ENCODE measurements at regions not wholly inside any gene's neighbourhood (a gene's known extent, or its start where the extent isn't known, plus 50 kb on each side); places are given as distances from the start of the nearest gene placed in this dataset.

GRCh38 chr12:126355346-126355745 is 1290.1 kb downstream of the AACS start:
- no peak for TF ChIP-seq ZBTB7A (IDR thresholded peaks at IDR 0.05; ENCODE audit: low read depth)
- TF ChIP-seq FOXM1 (IDR thresholded peaks at IDR 0.05; ENCODE audit: borderline replicate concordance, low read depth), result no peak
- no peak for TF ChIP-seq REST (IDR thresholded peaks at IDR 0.05; ENCODE audit: low read depth)
- no peak for TF ChIP-seq EGR1 (IDR thresholded peaks at IDR 0.05)
- no peak for TF ChIP-seq CEBPB (IDR thresholded peaks at IDR 0.05)

DNA sequence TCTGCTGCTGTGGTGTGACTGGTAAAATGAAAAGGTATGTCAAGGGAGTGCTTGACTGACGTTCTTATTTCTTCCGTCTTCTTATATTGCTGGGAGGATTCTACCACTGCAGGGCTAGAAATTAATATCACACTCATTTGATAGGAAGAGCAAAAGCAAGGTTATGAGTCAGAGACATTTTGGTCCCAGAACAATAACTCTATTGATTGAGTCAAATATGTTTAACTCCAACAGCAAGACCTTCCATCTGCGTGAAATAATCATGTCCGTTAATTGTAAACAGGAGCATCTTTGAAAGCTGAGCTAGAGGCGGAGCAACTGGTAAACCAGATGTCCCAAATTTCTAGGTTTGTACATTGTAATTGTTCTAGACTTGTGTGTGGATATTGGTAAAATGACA is 1293.6 kb downstream of the AACS start:
- no peak for TF ChIP-seq TAF1 (IDR thresholded peaks at IDR 0.05; ENCODE audit: low read depth)

- TF ChIP-seq NFIC (IDR thresholded peaks at IDR 0.05) (no peak), EP300 (IDR thresholded peaks at IDR 0.05; ENCODE audit: borderline replicate concordance) (no peak), FOXM1 (IDR thresholded peaks at IDR 0.05; ENCODE audit: borderline replicate concordance, low read depth) (no peak), REST (IDR thresholded peaks at IDR 0.05; ENCODE audit: low read depth) (no peak), USF1 (IDR thresholded peaks at IDR 0.05) (no peak), TEAD4 (IDR thresholded peaks at IDR 0.05) (no peak), YY1 (IDR thresholded peaks at IDR 0.05; ENCODE audit: low read depth) (no peak), ZBTB7A (IDR thresholded peaks at IDR 0.05; ENCODE audit: low read depth) (no peak), CREB1 (IDR thresholded peaks at IDR 0.05; ENCODE audit: low read depth) (no peak)
Measured at GRCh38 chr12:126359216-126359615, 1294.0 kb downstream of the AACS start.

GRCh38 chr12:126361804-126362203 is 1296.6 kb downstream of the AACS start:
- TF ChIP-seq RAD21 (IDR thresholded peaks at IDR 0.05; ENCODE audit: low read depth) (no peak), EGR1 (IDR thresholded peaks at IDR 0.05) (no peak), YY1 (IDR thresholded peaks at IDR 0.05; ENCODE audit: low read depth) (no peak), TEAD4 (IDR thresholded peaks at IDR 0.05) (no peak), CREB1 (IDR thresholded peaks at IDR 0.05; ENCODE audit: low read depth) (no peak), REST (IDR thresholded peaks at IDR 0.05; ENCODE audit: low read depth) (no peak), CEBPB (IDR thresholded peaks at IDR 0.05) (no peak), EP300 (IDR thresholded peaks at IDR 0.05; ENCODE audit: borderline replicate concordance) (no peak), ZBTB7A (IDR thresholded peaks at IDR 0.05; ENCODE audit: low read depth) (no peak), TAF1 (IDR thresholded peaks at IDR 0.05; ENCODE audit: low read depth) (no peak), MAX (IDR thresholded peaks at IDR 0.05) (no peak)

GRCh38 chr12:126362493-126362892 is 1297.3 kb downstream of the AACS start:
- TF ChIP-seq USF1 (IDR thresholded peaks at IDR 0.05) (no peak), ZBTB7A (IDR thresholded peaks at IDR 0.05; ENCODE audit: low read depth) (no peak), YY1 (IDR thresholded peaks at IDR 0.05; ENCODE audit: low read depth) (no peak), EP300 (IDR thresholded peaks at IDR 0.05; ENCODE audit: borderline replicate concordance) (no peak), MAX (IDR thresholded peaks at IDR 0.05) (no peak), CREB1 (IDR thresholded peaks at IDR 0.05; ENCODE audit: low read depth) (no peak), TEAD4 (IDR thresholded peaks at IDR 0.05) (no peak), EGR1 (IDR thresholded peaks at IDR 0.05) (no peak), TCF12 (IDR thresholded peaks at IDR 0.05; ENCODE audit: low read depth) (no peak), RAD21 (IDR thresholded peaks at IDR 0.05; ENCODE audit: low read depth) (no peak), FOXM1 (IDR thresholded peaks at IDR 0.05; ENCODE audit: borderline replicate concordance, low read depth) (no peak), CEBPB (IDR thresholded peaks at IDR 0.05) (no peak)
